ACHN (cell line): ENCODE measurements at regions not wholly inside any gene's neighbourhood (a gene's known extent, or its start where the extent isn't known, plus 50 kb on each side); places are given as distances from the start of the nearest gene placed in this dataset.

Experiments
- DNase-seq: peaks from one replicate; pipeline ENCODE4 v3.0.0-alpha.2; 2015
- in situ Hi-C: cut with HindIII; loops from 2 replicates; pipeline ENCODE4 v1.10.0; 2017; ENCODE audit warnings: low sequenced_read_pairs, low pct_ligation_motif_present, low pct_unique_long_range_greater_than_20kb

GRCh38 chr5:123814801-123815470, 303.0 kb downstream of the CSNK1G3 start:
- in situ Hi-C loops, result no loop called here
- no peak for DNase-seq

DNA sequence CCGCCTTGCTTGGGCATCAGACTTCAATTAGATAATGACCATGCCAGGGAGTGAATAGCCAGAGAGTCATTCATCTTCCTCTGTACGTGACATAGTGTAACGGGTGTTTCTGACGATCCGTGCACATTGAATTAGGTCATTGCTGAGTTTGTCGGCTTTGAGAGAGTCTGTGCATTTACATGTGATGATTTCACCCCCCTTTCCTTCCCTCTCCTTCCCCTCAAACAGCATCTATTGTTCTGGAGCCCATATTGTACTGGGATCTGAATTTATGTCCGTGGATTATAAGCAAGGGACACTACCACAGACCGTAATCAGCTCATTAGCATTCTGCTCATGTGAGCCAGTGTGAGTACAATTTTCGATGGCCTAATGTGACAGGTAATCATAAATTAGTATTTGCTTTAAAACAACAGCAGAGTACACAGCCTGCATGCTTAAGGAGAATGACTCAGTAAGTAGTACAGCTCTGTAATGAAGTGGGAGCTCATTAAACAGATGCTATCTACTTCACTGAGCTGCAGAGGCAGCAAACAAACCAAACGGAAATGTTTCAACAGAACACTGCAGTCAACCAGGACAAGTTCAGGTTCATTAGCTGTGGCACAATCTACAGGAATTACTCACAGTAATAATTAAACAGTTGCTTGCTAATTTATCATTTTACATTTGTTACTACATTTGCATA, 302.1 kb downstream of the CSNK1G3 start:
- in situ Hi-C loops, result no loop called here
- DNase-seq, result no peak

- no peak for DNase-seq
- in situ Hi-C loops, result no loop called here
These were observed 301.3 kb downstream of the CSNK1G3 start for GRCh38 chr5:123813264-123813663.

DNA sequence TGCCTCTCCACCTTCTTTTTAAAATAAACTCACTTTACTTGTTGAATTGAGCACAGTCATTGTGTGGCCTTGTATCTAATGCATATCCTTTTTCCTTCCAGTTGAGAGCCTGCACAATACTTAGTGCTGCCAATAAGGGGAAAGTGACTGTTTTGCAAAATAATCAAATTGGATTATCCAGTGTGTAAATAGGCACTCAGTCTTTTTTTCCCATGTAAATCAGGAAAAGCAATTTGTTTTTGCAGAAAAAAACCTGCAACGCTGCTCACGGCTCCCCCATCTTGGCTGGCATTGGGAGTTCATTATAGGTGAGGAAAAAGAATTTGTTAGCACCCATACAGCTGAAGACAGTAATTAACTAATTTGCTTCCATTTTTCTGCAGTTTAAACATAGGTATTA, 299.9 kb downstream of the CSNK1G3 start:
- no peak for DNase-seq
- in situ Hi-C loops, result no loop called here

DNA sequence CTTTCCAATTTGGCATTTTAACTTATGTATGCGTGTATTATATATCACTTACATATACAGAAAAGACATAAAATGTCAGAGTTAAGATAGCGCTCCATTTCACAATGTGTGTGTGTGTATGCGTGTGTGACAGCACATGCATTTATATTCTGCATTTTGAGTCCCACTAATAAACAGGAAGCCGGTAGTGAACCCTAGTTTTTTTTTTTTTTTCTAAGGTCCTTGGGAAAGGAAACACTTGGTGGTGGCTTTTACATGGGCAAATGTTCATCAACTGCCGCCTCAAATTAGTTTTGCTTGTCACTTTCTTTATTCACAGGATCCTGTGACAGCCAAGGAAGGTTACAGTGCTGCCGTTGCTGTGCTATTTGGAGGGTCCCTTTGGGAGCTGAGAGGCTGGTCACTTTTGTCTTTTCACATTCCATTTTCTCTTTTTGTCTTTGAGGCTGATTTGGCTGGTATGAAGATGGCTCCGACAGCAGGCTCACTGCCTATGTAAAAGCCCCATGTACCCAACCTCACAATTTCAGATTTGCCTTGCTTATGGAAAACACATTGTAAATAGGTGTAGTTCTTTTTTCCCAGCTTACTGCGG, 298.9 kb downstream of the CSNK1G3 start:
- in situ Hi-C loops, result no loop called here
- DNase-seq, result no peak

DNA sequence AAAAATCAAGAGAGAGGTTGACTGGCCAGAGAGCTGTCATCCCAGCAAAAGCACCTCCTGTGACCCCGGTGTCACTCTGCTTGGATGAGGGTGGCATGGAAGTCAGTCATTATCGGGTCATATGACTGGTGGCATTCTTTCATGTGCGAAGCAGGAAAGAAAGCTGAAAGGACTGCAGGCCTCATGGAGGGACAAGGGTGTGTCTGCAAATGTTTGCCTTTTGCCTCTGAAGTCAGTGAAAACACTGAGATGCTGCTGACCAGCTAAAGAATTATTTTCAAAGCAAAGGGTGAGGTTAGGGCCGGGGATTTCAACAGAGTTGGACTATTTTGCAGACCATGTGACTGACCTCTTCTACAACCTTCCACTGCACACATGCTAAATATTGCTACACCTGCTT, 298.3 kb downstream of the CSNK1G3 start:
- no peak for DNase-seq
- in situ Hi-C loops, result no loop called here

GRCh38 chr5:123809594-123810221, 297.7 kb downstream of the CSNK1G3 start:
- no peak for DNase-seq
- in situ Hi-C loops, result no loop called here

DNA sequence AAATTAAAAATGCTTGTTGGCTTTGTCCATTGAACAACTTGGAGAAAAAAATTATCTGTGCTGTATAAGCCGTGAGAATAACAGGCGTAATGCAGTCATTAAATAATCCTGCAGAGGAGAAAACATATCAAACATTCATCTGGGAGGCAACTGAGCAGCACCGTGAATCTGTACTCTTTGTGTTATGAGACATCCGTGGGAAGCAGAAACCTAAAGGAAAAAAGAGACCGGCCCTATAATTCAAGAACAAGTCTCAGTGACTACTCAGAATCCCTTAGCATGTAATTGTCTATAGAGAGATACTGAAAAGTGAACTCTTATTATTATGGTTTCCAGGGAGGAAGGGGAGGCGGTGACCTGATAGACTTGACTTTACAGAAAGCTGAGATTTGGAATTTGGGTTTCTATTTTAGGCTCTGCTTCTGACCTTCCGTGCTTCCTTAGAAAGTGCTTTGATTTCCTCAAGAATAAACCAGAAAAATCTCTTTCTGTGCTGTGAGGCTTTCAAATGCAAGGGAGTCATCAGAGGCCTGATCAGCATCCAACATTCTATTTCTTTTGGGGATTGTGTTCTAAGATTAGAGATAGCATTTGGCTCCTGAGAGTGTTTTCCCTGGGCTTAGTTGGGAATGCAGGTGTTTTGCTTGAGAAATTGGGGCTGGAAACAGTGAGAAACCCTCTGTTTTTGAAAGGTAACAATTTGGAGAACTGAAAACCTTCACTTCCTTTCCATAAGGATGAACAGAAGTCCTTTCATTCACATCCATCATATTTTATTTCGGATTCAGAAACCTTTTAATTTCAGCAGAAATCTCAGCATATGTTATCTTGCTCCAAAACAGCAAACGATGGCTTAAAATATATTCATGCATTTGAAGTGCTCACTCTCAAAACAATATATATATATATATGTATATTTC, 296.7 kb downstream of the CSNK1G3 start:
- in situ Hi-C loops, result no loop called here
- DNase-seq, result no peak

DNA sequence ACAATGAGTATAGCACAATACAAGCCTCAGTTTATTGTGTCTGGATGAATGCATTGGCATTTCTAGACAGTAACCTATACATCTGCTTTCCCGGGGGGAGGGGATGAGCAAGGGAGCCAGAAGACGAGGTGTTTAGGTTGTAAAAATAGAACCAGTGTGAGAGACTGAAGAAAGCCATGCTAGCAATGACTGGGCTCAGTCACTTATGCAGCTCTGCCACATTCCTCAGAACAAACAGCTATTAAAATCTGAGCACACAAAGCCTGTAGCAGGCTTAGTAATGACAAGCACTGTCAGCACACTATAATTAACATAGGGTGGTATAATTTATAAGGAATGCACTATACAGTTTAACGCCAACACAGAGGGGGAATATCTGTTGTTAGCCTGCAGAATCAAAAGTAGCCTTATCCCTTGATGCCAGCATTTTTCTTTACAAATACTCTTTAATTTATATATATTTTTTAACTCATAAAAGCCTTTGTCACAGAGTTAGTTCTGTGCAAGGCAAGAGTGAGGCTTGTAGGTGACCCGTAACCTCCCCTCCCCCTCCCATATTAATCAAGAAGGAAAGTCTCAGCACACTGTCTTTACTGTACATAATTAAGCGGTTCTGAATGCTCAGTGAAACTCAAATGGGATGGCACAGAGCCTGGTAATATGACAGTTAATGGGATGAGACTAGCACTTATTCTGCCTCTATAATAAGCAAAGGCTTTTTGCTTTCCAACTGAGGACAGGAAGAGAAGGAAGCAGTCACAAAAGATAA, 295.4 kb downstream of the CSNK1G3 start:
- in situ Hi-C loops, result no loop called here
- no peak for DNase-seq

DNA sequence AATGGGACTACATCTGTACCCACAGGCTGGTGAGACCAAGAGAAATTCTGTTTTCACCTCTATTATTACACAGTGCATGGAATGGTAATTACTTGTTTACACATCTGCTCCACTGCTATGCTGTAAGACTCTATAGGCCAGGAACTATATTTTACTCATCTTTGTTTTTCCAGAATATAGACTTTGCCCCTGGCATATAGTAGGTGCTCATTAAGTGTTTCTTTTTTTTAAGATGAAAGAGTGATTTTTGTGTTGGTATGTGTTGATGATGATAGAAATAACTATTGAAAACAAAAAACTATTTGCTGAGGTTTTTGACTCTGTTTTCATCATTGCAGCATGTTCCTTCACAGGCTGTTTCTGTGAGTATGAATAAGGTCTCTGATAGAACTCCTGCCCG, 294.7 kb downstream of the CSNK1G3 start:
- no peak for DNase-seq
- in situ Hi-C loops, result no loop called here

- DNase-seq, result no peak
- in situ Hi-C loops, result no loop called here
These were observed 293.3 kb downstream of the CSNK1G3 start for GRCh38 chr5:123805300-123805699.

- DNase-seq, result no peak
- in situ Hi-C loops, result no loop called here
These were observed 291.4 kb downstream of the CSNK1G3 start for GRCh38 chr5:123803359-123803758.

DNA sequence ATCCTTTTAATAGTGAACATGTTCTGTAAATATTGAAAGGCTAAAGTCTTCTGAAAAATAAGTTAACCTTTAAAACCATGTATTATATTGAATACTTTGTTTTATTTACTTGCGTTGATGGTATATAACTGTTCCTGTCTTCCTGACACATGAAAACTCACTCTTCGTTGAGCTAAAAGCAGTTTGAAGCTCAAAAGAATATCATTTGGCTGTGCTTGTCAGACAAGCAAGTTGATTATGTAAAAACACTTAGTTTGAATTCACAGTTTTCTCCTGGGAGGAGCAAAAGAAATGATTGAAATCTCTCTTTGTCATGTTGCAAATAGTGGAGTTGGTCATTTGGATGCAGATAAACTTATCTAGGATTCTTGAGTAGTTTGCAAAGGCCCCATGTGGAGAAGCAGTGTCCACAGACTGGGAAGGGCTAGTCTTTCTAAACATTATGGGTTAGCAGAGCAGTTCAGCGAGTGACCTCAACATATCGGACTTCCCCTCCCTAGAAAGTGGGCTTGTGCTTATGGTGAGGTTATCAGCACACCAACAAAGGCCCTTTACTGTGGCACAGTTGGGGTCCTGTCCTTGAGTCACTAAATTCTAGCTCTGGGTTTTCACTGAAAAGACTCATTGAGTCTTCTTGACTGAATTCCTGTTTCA, 290.4 kb downstream of the CSNK1G3 start:
- in situ Hi-C loops, result no loop called here
- no peak for DNase-seq

- in situ Hi-C loops, result no loop called here
- no peak for DNase-seq
These were observed 288.7 kb downstream of the CSNK1G3 start for GRCh38 chr5:123800640-123801039.

- no peak for DNase-seq
- in situ Hi-C loops, result no loop called here
These were observed 283.7 kb downstream of the CSNK1G3 start for GRCh38 chr5:123795688-123796087.

DNA sequence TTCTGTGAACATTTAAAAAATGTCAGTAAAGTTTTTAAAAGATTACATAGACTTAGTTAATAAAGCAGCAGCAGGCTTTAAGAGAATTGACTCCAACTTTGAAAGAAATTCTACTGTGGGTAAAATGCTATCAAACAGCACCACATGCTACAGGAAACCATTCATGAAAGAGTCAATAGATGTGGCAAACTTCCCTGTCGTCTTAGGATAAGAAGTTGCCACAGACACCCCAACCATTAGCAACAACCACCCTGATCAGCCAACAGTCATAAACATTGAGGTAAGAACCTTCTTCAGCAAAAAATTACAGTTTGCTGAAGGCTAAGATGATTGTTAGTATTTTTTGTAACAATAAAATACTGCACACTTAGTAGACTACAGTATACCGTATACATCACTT, 278.2 kb downstream of the CSNK1G3 start:
- DNase-seq, result no peak
- in situ Hi-C loops, result no loop called here

DNA sequence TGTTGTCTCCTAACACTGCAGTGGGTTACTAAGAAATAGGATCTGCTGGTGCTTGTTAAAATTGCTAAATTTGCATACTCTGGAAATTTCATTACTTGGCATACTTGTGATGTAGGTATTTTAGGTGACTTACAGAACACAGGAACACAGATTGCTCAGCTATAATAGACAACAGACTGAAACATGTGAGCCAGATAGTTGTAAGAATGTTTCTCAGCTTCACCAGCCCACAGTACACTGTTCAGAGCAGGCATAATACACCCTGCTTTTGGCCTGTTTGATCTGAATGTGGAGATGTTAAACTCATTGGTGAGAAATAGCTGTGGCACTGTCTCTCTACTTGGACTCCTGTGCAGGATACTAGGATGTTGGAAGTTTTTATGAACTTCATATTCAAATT, 275.7 kb downstream of the CSNK1G3 start:
- in situ Hi-C loops, result no loop called here
- DNase-seq, result no peak

GRCh38 chr5:123787136-123787535, 275.2 kb downstream of the CSNK1G3 start:
- in situ Hi-C loops, result no loop called here
- DNase-seq, result no peak
